Dermis microvascular lymphatic vessel endothelial cell (primary cell): ENCODE measurements at regions not wholly inside any gene's neighbourhood (a gene's known extent, or its start where the extent isn't known, plus 50 kb on each side); places are given as distances from the start of the nearest gene placed in this dataset.
"Not testable (repeated sequence)": the region's sequence is repeated elsewhere in the genome, so short reads cannot be mapped to it uniquely, and the experiment has no call there.

Experiments used
- DNase-seq, 2 donors: peaks; one replicate each; pipeline versions ENCODE4 v3.0.0 to v3.0.0-alpha.2; 2010; ENCODE audit warnings: low read depth in 2 of 2

DNA sequence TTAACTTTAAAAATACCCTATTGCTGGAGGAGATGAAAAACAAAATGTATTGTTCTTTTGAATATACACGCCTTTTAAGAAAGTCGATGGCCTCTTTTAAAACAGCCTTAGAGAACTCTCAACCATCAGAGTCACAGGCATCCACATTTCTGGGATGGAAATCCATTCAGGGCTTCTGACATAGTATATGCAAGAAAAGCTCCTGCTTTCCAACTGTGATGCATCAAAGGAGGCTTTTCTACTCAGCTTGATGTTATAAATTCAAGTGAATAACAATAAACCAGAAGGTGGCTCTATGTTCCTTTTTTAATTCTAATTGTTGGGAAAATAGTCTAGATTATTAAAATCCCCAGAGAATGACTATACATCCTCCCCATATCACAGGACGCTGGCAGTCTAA lies 398.8 kb upstream of the CXADR start:
- no peak for DNase-seq

DNA sequence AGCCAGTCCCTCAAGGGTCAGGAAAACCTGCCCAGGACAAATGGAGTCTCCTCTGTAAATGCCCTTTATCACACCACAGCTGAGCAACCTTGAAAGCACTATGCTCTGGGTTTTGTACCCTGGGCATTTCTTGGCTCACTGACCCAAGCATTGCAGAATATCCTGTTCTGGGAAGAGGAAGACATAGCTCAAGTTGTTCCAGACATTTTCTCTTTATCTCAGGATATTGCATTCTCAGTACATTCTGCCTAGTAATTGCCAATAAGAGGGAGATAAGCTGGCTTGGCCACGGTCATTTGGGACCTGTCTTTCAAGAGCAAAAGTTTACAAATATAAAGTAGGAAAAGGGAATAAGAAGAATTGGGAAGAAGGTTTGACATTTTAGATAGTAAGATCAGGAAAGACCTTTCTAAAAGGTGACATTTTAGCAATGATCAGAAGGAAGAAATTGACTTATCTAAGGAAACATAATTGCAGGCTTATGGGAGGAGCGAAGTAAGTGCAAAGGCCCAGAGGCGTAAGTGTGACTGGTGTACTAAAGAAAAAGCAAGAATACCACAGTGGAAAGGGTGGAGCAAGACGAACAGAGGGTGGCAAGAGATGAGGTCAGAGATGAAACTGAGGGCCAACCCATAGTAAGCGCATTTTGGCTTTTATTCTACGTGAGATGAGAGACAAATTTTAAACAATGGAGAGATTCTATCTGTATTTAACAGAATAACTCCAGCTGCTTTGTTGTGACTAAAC lies 394.0 kb upstream of the CXADR start:
- no peak for DNase-seq

DNA sequence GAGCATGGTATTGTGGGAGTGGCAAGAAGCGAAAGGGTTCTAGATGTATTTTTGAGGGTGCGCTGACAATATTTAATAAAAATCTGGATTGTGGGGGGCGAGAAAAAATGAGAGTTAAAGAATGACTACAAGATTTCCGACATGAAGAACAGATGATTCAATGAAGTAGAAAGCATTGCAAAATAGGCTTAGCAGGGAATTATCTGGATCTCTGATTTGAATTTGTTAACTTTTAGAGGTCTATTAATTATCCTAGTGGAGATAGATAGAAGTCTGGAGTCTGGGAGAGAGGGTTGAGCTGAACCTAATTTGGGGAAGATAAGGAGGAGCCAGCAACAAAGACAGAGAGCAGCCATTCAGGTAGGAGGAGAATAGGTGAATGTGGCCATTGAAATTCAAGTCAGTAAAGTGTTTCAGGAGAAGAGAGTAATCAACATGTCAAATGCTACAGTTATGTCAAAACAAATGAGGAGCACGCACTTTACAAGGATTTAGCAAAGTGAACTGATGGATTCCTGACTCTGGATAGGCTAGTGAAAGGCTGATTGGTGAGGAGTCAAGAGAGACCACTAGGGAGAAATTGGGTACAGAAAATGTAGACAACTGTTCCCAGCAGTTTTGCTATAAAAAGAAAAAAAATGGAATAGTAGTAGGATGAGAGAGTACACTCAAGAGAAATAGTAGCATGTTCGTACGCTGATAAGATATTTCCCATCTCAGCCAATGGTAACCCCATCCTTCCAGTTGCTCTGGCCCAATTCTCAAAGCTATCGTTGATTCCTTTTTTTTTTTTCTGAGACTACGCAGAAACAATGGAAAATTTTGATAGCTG lies 393.2 kb upstream of the CXADR start:
- DNase-seq: no peak

DNA sequence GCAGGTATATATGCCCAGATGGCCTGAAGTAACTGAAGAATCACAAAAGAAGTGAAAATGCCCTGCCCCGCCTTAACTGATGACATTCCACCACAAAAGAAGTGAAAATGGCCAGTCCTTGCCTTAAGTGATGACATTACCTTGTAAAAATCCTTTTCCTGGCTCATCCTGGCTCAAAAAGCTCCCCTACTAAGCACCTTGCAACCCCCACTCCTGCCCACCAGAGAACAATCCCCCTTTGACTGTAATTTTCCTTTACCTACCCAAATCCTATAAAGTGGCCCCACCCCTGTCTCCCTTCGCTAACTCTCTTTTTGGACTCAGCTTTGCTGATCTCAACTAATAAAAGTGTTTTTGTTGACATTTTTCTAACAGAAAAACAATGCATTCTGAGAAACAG lies 385.4 kb upstream of the CXADR start:
- not testable (repeated sequence) for DNase-seq

DNA sequence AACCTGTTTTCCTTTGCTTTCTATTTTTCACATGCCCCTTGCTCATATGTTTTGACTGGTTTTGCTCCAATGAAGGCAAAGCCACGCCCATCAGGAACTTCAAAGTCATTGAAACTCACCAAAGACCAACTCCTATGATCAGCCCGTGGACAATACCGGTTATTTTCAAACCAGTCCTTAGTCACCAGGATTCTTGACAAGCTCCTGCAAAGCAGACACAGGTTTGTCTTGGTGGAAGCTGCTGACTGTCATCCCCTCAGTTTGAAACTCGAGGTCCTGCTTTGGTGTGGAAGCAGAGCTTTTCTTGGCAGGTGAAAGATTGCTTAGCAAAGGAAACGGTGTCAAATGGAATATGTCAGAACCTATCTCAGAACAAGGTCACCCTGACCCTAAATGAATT lies 384.7 kb upstream of the CXADR start:
- DNase-seq: peak in 1 of 2 donors; percentile 1

DNA sequence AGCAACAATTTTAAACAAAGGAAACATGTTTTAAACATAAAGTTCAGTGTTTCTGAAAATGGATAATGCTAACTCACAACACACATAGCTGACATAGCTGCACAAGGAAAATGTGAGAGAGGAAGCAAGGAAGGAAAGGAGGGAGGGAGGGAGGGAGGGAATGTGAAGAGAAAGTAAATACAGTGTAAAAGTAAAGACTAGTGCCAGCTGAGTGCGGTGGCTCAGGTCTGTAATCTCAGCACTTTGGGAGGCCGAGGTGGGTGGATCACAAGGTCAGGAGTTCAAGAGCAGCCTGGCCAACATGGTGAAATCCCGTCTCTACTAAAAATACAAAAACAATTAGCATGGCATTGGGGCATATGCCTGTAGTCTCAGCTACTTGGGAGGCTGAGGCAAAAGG lies 373.7 kb upstream of the CXADR start:
- not testable (repeated sequence) for DNase-seq

DNA sequence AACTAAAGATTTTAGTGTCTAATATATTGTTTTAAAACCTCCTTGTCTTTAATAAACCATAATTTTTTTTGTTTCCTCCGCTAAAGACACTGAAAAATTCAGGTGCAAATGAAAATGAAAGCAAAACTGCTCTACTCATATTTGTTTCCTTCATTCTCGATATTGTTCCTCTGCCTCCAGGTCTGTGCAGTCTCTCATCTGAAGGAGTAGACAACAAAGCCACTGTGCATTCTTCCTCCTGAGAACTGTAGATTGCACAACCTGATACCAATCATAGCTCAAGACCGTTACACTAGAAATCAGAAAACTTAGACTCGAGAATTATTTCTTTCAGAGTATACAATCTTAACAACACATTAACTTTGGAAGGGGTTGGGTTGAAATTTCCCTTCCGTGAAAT lies 373.1 kb upstream of the CXADR start:
- DNase-seq: no peak

DNA sequence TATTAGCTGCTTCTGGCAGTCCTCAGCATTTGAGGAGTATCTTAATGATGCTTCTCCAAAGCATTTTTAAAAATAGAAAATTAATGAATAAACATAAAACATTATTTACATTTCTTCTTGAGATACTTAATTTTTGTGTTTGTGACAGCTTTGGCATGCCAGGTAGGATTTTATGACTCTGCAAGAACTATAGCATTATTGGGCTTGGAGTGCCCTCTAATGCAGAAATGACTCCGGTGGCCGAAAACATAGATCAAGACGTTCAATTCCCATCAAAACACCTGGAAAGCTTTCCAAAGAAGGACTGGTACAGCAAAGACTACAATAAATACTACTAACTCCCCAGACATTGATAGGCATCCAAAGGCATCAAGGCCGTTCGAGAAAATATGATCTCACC lies 366.4 kb upstream of the CXADR start:
- peak in 1 of 2 donors; percentile 23 for DNase-seq

DNA sequence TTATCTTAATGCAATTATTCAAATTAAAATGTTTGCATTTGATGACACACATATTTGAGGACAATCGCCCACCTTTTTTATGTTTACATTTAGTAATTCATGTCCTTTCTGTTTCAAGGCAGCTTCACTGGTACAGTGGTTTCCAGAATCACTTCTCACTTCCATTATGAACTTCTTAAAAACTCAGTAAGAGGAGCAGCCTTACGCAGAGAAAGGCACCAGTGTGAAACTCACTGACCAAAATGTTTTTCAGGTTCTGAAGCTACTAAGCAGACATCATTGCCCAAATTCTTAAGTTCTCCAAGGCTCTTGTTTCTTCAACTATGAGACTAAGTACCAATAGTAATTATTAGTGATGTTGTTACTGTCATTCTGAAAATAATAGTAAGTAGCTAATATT lies 353.1 kb upstream of the CXADR start:
- DNase-seq: no peak

DNA sequence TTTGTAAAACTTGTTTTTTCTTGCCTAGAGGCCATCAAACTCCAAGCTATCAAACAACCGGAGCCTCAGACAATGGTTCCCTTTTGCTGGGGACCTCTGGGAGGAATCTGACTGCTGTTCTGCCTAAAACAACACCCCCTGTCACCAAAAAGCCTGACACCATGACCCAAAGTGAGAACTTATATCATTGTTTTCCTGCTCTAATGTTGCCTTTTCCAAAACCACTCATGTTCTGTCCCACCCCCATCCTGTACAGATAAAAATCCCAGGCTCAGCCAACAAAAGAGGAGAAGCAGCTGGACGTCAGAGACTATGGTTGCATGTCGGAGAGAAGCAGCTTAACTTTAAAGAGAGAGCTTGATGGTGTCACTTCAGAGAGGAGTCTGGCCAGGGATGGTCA lies 327.2 kb upstream of the CXADR start:
- DNase-seq: no peak

DNA sequence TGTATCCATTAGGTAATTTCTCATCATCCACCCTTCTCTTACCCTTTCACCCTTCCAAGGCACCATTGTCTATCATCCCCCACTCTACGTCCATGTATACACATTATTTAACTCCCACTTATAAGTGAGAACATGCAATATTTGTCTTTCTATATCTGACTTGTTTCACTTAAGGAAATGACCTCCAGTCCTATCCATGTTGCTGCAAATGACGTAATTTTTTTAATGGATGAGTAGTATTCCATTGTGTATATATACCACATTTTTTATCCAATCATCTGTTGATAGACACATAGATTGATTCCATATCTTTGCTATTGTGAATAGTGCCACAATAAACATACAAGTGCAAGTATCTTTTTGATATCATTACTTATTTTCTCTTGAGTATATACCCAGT lies 322.9 kb upstream of the CXADR start:
- DNase-seq: no peak

DNA sequence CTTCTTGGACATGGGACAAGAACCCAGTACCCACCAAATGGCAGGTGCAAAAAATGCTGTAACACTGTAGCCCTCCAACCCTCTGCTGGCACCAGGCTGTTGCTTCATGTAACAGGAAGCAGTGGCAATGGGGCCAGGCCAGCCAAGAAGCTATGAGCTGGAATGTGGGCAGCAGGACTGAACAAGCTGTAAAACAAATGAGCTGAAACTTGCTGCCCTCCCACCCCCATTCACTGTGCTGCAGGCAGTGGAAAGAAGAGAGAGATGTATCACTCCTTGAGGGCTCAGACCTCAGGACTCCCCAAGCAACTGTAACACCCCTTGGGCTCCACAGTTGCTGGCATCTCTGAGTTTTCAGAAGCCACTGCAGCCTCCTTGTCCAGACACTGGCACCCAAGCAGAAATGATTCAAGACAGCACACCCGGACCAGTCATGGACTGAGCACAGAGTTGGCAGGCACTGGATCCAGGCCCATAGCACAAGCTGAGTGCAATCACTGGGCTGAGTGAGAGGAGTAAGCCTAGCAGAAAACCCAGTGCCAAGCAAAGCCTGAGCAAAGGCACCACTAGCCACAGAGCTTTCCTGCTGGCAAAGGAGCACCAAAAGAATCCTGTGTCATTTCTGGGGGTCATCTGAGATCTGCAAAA lies 321.4 kb upstream of the CXADR start:
- no peak for DNase-seq

DNA sequence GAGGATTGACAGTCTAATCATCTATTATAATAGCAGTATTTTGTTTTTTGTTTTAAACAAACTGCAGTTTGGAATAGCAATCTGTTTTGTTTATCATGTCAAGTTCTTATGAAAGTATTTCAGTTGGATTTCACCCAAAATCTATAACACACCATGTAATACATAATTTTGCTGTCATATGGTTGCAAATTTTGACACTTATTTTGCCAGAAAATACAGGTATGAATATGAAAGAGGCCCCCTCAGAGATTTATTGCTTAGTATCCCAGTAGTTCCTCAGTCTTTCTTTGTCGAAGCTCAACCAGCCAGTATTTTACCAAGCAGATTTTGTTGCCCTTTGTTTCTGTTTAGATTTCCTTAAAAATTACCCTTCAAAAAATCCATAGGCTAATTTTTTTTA lies 317.5 kb upstream of the CXADR start:
- DNase-seq: no peak

DNA sequence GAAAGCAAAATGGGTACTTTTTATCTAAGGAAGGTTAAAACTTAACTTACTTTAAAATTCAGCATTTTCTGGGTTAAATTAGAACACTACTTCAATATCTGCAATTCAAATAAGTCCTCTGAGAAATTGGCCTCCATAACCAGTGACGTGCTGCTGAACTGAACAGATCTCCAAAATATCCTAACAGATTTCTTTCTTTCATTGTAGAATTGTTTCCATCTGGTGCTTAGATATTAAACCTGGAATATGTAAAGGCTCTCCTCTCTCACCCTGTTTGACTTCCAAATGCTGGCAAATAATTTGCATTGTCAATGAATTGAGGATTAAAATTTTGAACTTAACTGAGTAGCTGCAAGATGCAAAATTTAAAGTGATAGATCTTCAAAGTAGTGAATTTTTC lies 316.9 kb upstream of the CXADR start:
- no peak for DNase-seq

DNA sequence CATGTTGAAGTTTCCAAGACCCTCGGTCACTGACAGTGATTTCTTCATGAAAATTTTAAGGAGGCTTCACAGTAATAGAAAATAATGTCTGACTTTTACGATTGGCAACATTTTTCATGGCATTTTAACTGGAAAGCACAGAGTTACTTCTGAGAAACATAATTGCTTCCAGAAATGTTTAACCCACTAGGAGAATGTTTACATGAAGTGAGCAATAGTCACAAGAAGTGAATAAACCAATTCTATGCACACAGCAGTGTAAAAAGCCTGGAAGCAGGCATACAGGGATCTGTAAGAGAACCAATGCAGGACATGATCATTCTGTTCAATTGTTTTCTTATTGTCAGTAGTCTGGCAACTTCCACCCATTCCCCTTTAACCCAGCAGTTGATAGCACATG lies 316.2 kb upstream of the CXADR start:
- no peak for DNase-seq

DNA sequence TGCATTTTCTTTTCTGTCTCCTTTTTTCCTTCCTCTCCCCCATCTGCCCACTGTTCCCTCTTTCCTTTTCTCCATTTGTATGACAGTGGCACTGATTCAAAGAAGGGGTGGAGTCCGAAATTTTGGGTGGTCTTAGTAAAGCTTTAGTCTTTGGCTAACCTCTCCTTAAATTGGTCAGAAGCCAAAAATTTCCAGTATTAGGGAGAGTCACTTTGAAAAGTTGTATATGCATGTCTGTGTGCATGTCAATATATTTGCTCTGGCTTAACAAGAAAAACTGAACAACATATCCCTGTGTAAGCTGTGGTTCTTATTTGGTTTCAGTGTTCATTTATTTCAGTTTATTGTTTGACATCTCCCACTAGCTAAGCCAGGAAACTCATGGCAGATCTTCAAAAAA lies 314.8 kb upstream of the CXADR start:
- no peak for DNase-seq

DNA sequence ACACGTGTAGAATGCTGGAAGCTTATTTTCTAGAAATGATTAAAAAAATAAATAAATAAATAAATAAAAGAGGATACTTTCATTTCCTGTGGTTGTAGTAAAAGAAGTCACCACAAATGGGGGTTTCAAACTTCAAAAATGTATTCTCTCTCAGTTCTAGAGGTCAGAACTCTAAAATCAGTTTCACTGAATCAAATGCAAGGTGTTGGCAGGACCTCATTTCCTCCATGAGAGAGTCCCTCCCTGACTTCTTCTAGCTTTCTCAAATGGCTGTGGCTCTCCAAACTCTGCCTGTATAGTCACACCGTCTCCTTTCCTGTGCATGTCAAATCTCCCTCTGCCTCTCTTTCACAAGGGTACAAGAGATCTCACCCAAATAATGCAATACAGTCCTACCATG lies 312.6 kb upstream of the CXADR start:
- DNase-seq: no peak

DNA sequence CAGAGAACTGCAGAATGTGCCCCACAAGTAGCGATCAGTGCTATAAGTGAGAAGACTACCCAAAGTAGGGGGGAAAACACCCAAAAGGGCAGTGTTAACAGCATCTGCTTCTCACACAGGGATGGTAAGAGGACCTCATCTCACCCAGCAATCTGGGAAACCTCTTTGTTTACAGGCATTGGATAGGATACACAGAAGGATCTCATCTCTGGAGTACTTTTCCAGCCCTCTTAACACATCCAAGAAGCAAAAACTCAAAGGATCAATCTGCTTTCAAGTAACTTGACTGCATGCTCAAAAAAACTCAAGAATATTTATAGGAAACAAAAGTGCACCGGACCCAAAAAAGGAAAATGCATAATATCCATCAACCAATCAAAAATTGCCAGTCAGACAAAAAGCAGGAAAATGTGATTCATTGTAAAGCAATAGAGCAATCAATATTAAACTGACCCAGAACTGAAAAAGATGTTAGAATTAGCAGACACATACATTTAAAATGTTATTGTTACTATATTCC lies 311.0 kb upstream of the CXADR start:
- no peak for DNase-seq

DNA sequence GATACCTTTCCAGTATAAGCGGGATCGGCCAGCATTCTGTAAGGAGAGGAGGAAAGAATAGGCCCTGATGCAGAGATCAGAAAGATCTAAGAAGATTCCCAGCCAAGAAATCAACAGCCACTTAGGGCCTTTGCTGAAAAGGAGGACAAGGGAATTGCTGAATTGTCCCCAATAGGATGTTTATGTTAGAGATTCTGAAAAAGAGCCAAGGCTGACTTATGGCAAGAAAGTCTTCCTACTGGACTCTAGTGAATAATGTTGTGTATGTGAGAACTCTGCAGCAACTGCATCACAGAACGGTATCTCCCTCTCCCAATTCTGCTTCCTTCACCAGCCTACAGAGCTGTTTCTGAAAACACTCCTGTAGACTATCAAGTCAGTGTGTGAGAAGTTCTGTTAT lies 298.0 kb upstream of the CXADR start:
- no peak for DNase-seq

DNA sequence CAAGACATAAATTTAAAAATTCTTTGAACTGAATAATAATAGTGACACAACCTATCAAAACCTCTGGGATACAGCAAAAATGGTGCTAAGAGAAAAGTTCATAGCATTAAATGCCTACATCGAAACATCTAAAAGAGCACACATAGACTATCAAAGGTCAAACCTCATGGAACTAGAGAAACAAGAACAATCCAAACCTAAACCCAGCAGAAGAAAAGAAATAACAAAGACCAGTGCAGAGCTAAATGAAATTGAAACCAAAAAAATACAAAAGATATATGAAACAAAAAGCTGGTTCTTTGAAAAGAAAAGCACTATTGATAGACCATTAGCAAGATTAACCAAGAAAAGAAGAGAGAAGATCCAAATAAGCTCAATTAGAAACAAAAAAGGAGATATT lies 293.8 kb upstream of the CXADR start:
- not testable (repeated sequence) for DNase-seq

DNA sequence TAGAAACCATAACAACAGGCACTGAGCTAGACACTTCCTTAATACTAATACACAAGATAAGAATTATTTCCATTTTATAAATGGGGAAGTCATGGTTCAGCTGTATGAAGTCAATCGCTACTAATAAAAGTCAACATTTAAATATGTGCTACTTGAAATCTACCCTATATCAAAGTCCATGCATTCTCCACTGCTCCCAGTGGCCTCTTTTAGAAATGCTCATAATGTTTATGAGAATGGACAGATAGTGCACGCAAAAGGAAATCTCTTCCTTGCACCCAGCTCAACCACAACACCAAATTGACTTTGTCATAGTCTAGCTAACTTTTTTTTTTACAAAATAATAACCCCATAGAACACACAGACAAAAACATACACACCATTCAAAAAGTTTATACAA lies 281.7 kb upstream of the CXADR start:
- no peak for DNase-seq

DNA sequence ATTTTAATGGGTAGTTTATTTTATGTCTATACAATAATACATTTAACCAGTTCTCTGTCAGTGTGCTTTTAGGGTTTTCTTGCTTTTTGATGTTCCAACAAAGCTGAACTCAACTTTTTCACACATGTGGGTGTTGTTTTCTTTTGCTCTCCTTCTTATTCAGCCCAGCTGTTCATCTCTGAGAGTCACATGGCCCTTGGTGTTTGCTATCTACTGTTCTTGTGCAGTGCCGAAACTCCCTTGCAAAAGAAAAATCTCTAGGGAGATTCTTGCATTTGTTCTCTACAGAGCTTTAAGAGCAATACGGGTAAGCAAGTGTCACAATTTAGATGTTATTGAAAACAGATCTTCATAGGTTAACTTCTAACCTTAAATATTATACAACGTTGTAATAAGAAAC lies 281.1 kb upstream of the CXADR start:
- DNase-seq: no peak
